ENCODE measurements at regions not wholly inside any gene's neighbourhood (a gene's known extent, or its start where the extent isn't known, plus 50 kb on each side); places are given as distances from the start of the nearest gene placed in this dataset.
A peak's percentile ranks its signal among the peaks of the same experiment; 100 is the strongest.

DNA sequence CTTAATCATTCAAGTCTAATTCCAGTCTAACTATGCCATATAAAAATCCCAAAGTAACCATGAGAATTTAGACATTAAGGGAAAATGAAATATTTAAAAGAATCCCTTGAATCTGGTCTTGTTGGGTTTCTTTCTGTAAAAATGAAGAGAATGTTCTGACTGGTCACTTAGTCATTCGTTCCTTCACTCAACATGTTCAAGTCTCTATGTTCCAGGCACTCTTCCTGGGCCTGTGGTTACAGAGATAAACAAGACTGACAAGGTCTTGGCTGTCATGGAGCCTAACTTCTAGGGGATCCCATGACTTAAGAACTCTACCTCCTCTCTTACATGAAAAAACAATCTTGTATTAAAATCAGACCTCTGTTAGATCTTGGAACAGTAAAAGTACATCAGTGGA is 638.6 kb upstream of the TBL1XR1 start:
- TF ChIP-seq CTCF (IDR thresholded peaks at IDR 0.05): no peak
- no peak for ATAC-seq (ENCODE audit: low FRiP score)
- no peak for DNase-seq (ENCODE audit: low spot score)

DNA sequence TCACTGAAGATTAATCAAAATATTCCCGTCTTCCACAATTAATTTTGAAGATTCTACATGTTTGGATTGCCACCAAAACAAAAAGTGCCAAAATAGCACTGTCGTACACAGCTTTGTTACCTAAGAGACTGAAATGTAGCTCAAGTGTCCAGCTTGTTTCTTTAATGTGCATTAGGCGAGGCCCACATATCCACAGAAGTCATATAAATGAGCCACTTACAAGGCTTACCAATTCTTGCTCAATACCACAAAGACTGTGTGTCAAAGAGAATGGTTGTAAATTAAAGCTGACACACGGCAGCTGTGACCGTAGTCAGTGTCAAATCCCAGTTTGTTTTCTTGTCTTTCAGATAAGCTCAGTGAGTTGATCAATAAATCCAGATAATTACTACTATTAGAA is 639.4 kb upstream of the TBL1XR1 start:
- TF ChIP-seq CTCF (IDR thresholded peaks at IDR 0.05): no peak
- no peak for DNase-seq (ENCODE audit: low spot score)
- ATAC-seq (ENCODE audit: low FRiP score): peak; percentile 38

GRCh38 chr3:177837951-177838655 is 640.8 kb upstream of the TBL1XR1 start:
- ATAC-seq (ENCODE audit: low FRiP score) (no peak), DNase-seq (ENCODE audit: low spot score) (no peak)
- TF ChIP-seq CTCF (IDR thresholded peaks at IDR 0.05): no peak

- no peak for TF ChIP-seq CTCF (IDR thresholded peaks at IDR 0.05)
- DNase-seq (ENCODE audit: low spot score): no peak
- no peak for ATAC-seq (ENCODE audit: low FRiP score)
These were observed 641.6 kb upstream of the TBL1XR1 start for GRCh38 chr3:177838766-177839350.

DNA sequence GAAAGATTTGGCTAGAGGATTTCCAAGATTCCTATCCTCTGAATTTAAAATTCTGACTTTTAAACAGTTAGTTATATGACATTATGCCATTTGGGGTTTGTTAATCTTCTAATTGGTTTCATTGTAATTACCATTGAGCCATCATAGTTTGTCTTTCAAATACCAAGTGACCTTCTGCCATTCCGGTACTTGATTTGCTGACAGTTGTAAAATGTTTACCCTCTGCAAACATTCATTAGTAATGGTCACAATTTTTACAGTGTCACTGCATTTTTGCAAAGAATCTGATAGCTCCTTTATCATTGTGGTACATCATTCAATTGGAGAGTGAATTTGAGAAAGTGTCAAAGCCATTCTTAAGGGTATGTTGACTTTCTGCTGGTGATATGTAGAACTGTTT is 645.0 kb upstream of the TBL1XR1 start:
- no peak for ATAC-seq (ENCODE audit: low FRiP score)

GRCh38 chr3:177842743-177843734 is 645.8 kb upstream of the TBL1XR1 start:
- ATAC-seq (ENCODE audit: low FRiP score): no peak
- TF ChIP-seq CTCF (IDR thresholded peaks at IDR 0.05): no peak
- no peak for DNase-seq (ENCODE audit: low spot score)

More for the DNA sequence above, 645.0 kb upstream of the TBL1XR1 start:
- no peak for TF ChIP-seq CTCF (IDR thresholded peaks at IDR 0.05)
- DNase-seq (ENCODE audit: low spot score): no peak

Measured in omental fat pad (tissue), 3 donors.